ENCODE measurements at regions not wholly inside any gene's neighbourhood (a gene's known extent, or its start where the extent isn't known, plus 50 kb on each side); places are given as distances from the start of the nearest gene placed in this dataset.

- Histone ChIP-seq H3K36me3 (no peaks in the 10 kb centered on the region), H3K27ac (no peak overlapping the region), H3K4me1 (no peaks in the 10 kb centered on the region), H3K9me3 (no peaks in the 10 kb centered on the region), H3K27me3 (no peaks in the 10 kb centered on the region), H3K4me3 (no peak overlapping the region)
- DNase-seq (ENCODE audit: low spot score in 2 of 2) = no peak
- no peak for TF ChIP-seq POLR2AphosphoS5 (IDR thresholded peaks at IDR 0.05)
- no peak for TF ChIP-seq CTCF (IDR thresholded peaks at IDR 0.05)
- no peak for TF ChIP-seq POLR2A (IDR thresholded peaks at IDR 0.05)
- WGBS = 68% methylated on average over 6 of the region's 6 CpGs
Observed at GRCh38 chr3:6172871-6173642, 687.9 kb upstream of the GRM7 start.

DNA sequence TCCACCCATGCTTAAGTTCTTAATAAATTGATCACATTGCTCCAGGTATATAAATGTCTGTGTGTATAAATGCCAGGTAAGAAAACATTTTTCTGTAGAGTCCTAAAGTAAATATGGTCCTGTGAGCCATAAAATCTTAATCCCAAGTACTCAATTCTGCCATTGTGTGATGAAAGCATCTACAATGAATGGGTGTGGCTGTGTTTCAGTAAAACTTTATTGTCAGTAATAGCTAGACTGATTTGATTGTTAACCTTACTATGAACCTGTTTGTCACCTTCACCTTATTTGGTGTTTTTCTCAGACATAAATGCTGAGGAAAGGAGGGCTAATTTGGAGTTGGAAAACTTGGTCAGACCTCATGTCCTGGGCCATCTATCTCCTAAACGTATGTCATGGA is 683.5 kb upstream of the GRM7 start:
- H3K9me3 ChIP-seq = peaks cover 3% of the 10 kb centered on the region
- no peak overlapping the region for H3K4me3 ChIP-seq
- no peak overlapping the region for H3K27ac ChIP-seq
- H3K36me3 ChIP-seq = no peaks in the 10 kb centered on the region
- H3K27me3 ChIP-seq = no peaks in the 10 kb centered on the region
- TF ChIP-seq CTCF (IDR thresholded peaks at IDR 0.05) (no peak), EP300 (IDR thresholded peaks at IDR 0.05) (no peak)
- H3K4me1 ChIP-seq = no peaks in the 10 kb centered on the region
- DNase-seq (ENCODE audit: low spot score in 2 of 2) = no peak
- 90% methylated on average over 1 of the region's 1 CpG for WGBS

- WGBS = 96% methylated on average over 3 of the region's 3 CpGs
- no peaks in the 10 kb centered on the region for H3K27me3 ChIP-seq
- H3K4me3 ChIP-seq = no peak overlapping the region
- no peak overlapping the region for H3K27ac ChIP-seq
- peaks cover 3% of the 10 kb centered on the region for H3K9me3 ChIP-seq
- no peaks in the 10 kb centered on the region for H3K4me1 ChIP-seq
- no peaks in the 10 kb centered on the region for H3K36me3 ChIP-seq
- TF ChIP-seq POLR2AphosphoS5 (IDR thresholded peaks at IDR 0.05) (no peak), POLR2A (IDR thresholded peaks at IDR 0.05) (no peak), CTCF (IDR thresholded peaks at IDR 0.05) (no peak)
- DNase-seq (ENCODE audit: low spot score in 2 of 2) = no peak
Observed at GRCh38 chr3:6179761-6180160, 681.2 kb upstream of the GRM7 start.

DNA sequence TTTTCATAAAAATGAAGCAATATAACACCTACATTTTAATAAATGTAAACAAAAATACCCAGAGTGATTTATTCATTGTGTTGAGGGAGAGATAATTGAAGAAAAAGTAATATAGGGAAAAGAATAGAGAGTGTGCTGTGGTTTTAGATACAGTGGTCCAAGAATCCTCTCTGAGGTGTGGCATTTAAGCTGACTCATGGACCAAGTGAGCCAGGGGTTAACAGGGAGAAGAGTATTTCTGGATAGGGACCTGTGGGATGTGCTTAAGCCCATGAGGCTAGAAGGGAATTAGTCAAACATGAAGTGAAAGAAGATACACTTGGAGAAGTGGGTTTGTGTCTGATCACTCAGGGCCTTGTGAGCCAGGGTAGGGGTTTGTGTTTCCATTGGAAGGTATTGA is 680.7 kb upstream of the GRM7 start:
- no peaks in the 10 kb centered on the region for H3K27me3 ChIP-seq
- no peak for TF ChIP-seq EP300 (IDR thresholded peaks at IDR 0.05)
- no peak for TF ChIP-seq CTCF (IDR thresholded peaks at IDR 0.05)
- no peak for TF ChIP-seq POLR2A (IDR thresholded peaks at IDR 0.05)
- no peak for TF ChIP-seq POLR2AphosphoS5 (IDR thresholded peaks at IDR 0.05)
- no peaks in the 10 kb centered on the region for H3K4me1 ChIP-seq
- peaks cover 3% of the 10 kb centered on the region for H3K9me3 ChIP-seq
- H3K27ac ChIP-seq = no peak overlapping the region
- H3K4me3 ChIP-seq = no peak overlapping the region
- H3K36me3 ChIP-seq = no peaks in the 10 kb centered on the region
- no peak for DNase-seq (ENCODE audit: low spot score in 2 of 2)

DNA sequence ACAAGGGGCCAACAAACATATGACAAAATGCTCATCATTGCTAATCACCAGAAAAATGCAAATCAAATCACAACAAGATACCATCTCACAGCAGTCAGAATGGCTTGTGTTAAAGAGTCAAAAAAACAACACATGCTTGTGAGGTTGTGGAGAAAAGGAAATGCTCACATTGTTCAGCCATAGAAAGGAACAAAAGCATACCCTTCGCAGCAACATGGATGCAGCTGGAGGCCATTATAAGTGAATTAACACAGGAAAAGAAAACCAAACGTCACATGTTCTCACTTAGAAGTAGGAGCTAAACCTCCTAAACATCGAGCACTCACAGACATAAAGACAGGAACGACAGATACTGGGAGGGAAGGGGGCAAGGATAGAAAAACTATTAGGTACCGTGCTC is 678.4 kb upstream of the GRM7 start:
- no peaks in the 10 kb centered on the region for H3K36me3 ChIP-seq
- H3K4me3 ChIP-seq = no peak overlapping the region
- DNase-seq (ENCODE audit: low spot score in 2 of 2) = no peak
- H3K27me3 ChIP-seq = no peaks in the 10 kb centered on the region
- H3K9me3 ChIP-seq = peaks cover 3% of the 10 kb centered on the region
- no peaks in the 10 kb centered on the region for H3K4me1 ChIP-seq
- WGBS = 60% methylated on average over 5 of the region's 5 CpGs
- TF ChIP-seq POLR2A (IDR thresholded peaks at IDR 0.05) = no peak
- TF ChIP-seq CTCF (IDR thresholded peaks at IDR 0.05) = no peak
- no peak for TF ChIP-seq POLR2AphosphoS5 (IDR thresholded peaks at IDR 0.05)
- no peak for TF ChIP-seq EP300 (IDR thresholded peaks at IDR 0.05)
- no peak overlapping the region for H3K27ac ChIP-seq
